SU-DHL-6 (cell line): ENCODE measurements at regions not wholly inside any gene's neighbourhood (a gene's known extent, or its start where the extent isn't known, plus 50 kb on each side); places are given as distances from the start of the nearest gene placed in this dataset.

Experiments used
- EZH2phosphoT487 ChIP-seq: fragments of 200-600 bp; sonication (generic), shearing (Covaris generic); conservative IDR thresholded peaks from 2 replicates; pipeline ENCODE4 v1.6.1; 2018; ENCODE audit warnings: mild to moderate bottlenecking, antibody characterized with exemption, low read length, moderate library complexity, mixed read lengths
- TF ChIP-seq, protein P1 (sequence below): fragments of 200-600 bp; sonication (generic); IDR thresholded peaks from one replicate; pipeline ENCODE4 v1.5.1; 2017; ENCODE audit warnings: antibody characterized with exemption, mild to moderate bottlenecking, low read length, moderate library complexity; ENCODE audit not compliant: insufficient read depth, poor library complexity, severe bottlenecking

DNA sequence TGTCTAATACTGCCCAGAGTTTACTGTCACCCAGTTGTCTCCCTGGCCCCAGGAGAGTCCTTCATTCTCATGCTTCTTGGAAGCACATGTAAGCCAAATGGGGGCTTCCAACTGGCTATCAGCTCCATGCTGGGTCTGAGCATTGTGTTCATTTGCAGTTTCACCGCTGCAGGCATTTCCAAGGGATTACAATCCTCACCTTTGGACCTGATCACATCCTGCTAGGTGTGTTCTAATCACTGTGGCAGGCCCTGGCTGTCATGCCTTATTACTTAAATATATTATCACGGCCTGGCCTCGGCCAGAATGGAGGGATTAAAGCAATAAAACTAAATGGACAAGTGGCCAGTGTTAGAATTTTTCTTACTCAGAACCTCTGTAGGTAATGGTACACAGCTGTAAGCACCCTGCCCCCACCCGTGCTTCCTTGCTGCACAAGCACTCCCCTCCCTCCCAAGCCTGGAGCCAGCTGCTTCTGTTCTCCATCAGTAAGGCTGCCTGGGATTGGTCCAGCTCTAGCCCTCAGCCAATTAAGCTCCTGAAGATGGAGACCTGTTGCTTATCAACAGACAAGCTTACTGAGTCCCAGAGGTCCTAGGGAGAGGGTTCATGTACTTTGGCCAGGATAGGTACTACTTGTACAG, 175.9 kb upstream of the RBM19 start:
- TF ChIP-seq, protein P1, sequence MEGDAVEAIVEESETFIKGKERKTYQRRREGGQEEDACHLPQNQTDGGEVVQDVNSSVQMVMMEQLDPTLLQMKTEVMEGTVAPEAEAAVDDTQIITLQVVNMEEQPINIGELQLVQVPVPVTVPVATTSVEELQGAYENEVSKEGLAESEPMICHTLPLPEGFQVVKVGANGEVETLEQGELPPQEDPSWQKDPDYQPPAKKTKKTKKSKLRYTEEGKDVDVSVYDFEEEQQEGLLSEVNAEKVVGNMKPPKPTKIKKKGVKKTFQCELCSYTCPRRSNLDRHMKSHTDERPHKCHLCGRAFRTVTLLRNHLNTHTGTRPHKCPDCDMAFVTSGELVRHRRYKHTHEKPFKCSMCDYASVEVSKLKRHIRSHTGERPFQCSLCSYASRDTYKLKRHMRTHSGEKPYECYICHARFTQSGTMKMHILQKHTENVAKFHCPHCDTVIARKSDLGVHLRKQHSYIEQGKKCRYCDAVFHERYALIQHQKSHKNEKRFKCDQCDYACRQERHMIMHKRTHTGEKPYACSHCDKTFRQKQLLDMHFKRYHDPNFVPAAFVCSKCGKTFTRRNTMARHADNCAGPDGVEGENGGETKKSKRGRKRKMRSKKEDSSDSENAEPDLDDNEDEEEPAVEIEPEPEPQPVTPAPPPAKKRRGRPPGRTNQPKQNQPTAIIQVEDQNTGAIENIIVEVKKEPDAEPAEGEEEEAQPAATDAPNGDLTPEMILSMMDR = no peak
- TF ChIP-seq EZH2phosphoT487 = no peak
